ENCODE measurements at regions not wholly inside any gene's neighbourhood (a gene's known extent, or its start where the extent isn't known, plus 50 kb on each side); places are given as distances from the start of the nearest gene placed in this dataset.

DNA sequence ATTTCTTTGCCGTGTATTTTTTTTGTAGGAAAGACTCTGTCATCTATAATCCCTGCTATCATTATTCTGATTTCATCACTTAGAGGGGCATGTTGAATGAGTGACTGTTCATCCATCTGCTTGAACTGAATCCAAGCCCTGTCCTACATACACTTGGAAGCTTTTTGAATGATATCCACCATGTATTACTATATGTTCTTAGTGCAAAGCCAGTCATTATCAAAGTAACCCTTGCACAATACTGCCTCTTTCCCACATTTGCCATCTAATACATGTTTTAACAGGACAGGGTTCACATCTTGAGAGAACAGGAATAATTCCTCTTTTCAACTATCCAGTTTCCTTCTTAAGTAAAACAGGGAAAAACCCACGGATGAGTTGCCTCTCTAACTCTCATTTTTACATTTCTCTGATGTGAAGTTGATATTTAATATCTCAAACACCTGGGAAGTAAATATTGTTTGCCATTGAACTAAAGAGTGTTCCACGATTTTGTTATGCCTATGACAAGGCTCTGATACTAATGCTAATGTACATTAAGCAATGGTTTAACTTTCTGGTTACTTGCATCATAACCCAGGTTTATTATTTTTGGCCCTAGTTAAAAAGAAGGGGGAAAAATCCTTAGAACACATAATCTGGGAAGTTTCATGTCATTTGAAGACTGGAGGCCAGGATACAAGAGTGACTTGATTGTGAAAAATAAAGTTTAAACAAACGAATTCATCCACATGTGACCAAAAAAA is 103.7 kb upstream of the TARS1 start:
- no peak for DNase-seq

DNA sequence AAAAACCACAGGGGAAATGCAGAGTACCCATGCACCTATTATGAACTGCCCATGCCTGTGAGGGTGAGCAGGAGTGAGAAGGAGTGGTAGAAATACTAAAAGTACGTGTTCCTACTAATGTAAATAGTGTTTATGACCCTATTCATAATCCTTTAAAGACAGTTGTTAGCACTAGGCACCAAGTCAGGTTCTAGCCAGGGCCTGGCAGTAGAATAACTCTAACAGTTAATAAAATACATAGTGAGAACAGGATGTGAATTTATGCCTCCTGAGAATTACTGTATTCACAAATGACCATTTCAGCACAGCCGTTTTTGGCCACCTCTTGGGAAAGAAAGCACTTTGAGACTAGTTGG is 103.2 kb upstream of the TARS1 start:
- DNase-seq = no peak

DNA sequence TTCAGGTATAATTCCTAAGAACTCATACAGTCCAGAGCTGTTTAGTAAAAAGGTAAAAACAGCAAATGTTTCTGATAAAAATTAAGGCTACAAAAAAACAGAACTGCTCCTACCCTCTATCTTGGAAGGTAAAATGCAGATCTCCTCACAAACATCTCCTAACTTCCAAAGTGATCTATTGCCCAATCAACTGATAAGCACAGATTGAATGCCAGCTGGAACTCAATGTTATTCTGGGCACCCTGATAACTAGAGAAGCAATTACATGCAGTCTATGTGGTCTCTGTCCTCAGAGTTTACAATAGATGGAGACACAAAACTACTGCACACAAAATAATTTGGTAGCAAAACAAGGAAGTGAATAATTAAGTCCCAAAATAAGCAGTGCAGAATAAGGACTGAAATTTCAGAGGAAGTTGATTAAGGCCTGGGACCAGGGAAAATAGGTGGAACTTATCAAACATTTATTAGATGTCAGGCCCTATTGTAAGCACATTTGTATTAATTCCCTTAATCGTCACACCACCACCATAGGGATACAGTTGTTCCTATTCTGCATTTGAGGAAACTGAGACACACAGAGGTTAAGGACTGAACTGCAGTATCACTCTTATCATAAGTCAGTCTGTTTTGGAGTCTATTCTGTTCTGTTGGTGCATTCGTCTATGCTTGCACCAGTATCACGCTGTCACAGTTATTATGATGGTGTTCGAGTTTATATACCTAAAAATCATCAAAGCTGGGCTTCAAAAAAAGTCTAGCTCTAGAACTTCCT is 102.2 kb upstream of the TARS1 start:
- no peak for DNase-seq

DNA sequence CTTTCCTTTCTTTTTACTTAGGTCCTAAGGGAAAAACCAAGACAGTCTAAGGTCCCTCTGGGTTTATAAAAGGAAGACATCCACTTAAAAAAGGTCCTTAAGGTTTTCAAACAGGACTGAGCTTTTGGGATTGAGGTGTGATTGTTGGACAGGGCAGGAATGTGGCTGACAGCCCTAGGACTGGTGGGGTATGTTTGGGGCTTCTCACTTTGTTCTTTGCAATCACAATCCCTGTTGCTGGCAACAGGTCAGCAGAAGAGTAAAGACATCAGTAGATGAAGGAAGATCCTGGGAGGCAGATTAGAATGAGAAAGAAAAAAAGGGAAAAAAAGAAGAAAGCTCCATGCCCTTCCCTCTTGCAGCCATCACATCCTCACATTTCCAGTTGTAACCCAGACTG is 101.4 kb upstream of the TARS1 start:
- no peak for DNase-seq

DNA sequence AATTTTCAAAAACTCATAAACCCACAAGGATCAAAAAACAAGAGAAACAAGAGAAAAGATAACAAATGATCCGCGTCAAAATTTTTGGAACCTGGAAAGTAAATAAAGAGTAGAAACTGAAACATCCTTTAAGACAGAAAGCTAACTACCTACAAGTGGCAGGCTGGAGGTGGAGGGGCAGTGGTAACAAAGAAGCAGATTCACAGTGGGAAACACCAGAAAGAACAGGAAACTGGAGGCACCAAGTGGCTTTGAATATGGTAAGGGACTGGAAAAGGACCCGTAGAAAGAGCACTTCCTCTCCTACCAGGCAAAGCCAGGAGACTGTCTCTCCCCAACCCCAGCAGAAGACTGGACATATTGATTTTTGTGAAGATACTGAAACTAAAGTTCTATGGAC is 100.6 kb upstream of the TARS1 start:
- DNase-seq = no peak

DNA sequence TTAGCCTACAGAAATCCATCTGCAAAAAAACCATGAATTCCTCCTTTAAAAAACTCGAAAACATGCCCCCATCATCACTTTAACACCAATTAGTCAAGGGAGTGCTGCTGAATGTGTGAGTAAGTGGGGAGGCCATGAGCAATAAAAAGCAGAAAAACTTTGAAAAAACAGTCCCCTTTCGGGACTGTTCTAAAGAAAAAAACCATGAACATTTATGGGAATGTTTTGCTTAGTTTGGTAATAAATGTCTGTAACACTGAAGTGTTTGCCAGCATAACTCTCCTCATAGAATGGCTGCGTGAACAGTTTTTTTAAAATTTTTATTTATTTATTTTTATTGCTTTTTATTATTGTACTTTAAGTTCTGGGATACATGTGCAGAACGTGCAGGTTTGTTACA is 99.4 kb upstream of the TARS1 start:
- DNase-seq = no peak

DNA sequence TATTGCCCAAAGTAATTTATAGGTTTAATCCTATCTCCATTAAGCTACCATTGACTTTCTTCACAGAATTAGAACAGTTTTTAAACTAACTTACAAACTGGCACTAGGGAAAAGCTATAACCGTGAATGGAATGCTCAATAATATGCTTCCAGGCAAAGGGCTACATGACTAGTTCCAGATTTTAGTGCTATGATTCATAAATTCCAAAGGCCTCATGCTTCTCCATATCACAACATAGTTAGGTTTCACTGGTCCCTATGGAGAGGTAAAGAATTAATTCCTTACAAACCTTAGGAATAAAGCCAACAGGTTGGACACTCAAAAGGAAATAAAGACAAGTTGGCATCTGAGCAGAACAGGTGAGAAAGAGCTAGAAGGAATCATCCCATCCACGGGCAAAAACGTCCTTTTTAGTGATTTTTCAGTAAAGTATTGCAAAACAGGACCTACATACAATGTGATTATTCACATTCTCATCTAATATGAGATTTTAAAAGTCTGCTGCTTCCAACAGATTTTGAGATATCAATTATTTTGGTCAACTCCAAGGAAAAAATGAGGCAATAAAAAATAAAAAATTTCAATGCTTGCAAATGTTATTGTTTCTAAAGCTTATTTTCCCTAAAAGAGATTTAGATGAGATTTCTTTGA is 97.0 kb upstream of the TARS1 start:
- no peak for DNase-seq

DNA sequence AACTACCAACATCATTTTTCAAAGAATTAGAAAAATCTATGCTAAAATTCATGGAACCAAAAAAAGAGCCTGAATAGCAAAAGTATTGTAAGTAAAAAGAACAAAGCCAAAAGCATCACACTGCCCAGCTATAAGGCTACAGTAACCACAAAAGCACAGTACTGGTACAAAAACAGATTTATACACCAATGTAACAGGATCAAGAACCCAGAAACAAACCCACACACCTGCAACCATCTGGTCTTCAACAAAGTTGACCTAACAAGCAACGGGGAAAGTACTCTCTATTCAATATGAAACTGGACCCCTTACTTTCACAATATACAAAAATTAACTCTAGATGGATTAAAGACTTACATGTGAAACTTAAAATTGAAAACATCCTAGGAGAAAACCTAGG is 94.2 kb upstream of the TARS1 start:
- no peak for DNase-seq

DNA sequence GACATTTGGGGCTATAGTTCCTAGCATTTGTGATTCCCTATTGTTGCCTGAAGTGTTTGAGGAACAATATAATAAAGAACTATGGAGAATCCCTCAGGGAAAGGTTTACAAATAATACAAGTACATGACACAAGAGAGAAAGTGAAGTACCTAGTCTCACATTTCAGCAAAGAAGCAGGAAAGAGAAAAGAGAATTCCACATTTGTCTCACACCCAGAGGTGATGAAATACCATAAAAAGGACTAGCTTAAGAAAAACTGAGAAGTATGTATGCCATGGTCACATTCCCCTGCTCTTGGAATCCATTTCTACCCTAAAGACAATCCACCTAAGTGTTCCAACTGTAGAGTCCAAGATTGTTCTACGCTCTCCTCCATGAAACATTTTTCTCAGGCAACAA is 79.0 kb upstream of the TARS1 start:
- no peak for DNase-seq

DNA sequence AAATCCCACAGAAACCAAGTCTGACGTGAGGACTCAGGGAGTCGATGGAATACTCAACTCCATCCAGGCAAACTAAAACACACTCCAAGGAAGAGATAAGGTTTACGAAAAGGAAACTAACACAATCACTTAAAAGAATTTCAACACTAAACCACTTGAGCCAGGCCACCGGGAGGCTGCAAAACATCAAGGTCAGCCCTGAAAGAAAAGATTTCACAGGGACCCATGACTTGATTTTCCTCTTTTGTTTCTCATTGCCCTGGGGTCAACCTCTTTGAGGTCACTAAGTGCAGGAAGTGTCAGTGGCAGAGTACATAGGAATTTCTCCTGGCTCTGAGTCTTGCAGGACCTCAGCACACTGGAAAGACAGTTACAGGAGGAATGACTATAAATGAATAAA is 77.8 kb upstream of the TARS1 start:
- DNase-seq = no peak

DNA sequence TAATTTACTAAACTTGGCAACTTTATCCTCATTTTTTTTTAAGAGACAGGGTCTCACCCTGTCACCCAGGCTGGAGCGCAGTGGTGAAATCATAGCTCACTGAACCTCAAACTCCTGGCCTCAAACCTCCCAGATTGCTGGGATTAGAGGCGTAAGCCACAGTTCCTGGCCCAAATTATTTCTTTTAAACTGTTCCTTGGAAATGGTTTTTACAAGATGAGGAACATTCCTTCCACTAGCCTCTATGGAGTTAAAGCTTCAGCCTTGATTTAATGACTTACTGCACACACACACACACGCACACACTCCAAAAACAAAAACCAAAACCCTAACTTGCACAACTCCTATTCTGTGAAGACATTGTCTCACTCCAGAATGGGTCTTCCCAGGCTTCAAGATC is 77.2 kb upstream of the TARS1 start:
- no peak for DNase-seq

DNA sequence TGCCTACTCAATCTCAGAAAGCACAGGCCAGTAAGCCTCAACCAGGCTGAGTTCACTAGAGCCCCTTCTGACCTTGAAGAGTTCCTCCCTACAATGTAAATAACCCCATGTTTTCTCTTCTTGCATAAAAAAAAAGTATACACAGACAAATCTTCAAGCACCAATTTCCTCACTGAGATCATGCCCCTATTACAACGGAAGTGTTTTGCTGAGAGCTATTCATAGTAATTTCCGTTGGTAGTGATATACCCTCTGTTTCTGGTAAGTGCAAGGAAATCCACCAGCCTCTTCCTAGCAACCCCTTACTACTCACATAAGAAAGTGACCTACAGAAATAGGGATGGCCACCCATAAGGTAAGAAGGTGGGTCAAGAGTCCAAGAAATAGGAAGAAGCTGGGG is 76.4 kb upstream of the TARS1 start:
- DNase-seq = no peak

DNA sequence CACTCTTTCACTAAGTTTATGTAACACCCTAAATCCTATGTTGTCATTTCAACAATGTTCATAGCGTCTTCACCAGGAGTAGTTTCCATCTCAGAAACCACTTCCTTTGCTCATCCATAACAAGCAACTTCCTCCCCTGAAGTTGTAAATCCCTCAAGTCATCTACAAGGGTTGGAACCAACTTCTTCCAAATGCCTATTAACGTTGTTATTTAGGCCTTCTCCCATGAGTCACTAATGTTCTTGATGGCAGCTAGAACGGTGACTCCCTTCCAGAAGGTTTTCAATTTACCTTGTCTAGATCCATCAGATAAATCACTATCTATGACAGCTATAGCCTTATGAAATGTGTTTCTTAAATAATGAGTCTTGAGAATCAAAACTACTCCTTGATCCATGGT is 73.3 kb upstream of the TARS1 start:
- DNase-seq = no peak

DNA sequence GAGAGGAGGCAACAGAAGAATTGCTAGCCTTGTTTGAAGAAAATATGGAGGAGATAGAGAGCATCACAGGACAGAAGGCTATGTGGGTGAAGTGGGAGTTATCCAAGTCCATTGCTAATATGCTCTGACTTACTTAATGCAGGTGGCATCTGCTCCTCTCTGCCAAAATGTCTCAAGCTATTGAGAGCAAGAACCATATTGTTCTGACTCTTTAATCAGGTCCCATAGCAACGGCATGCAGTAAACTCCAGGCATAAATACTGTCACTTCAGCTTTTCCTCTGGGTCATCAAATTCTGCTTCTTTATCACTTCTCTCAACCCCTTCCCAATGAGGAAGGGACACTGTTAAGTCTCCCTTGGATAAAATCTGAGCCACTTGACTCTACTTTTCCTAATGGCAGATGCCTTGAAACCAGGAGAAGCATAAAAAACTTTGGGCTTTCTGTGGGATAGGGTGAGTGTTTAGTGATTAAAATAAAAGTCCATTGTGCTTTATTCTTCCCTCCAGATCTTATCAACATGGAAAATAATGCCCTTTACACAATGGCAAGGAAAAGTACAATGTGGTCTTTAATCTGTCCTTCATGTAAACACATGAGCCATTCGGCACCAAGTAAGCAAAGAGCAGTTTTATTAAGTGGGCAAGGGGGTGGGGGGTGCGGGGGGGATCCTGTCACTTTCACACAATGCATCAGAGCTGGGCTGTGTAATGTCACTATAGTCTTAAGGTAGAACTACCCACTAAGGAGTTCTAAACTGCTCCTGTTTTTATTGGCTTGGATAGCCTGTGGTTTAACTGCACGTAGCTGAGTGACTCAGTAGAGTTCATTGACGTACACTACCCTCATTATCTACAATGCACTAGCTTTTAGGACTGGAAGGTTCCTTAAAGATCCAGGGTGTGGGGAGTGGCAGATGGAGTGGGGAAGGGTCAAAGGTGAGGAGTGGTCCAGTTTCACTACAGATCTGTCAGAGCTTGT is 71.0 kb upstream of the TARS1 start:
- DNase-seq = no peak

DNA sequence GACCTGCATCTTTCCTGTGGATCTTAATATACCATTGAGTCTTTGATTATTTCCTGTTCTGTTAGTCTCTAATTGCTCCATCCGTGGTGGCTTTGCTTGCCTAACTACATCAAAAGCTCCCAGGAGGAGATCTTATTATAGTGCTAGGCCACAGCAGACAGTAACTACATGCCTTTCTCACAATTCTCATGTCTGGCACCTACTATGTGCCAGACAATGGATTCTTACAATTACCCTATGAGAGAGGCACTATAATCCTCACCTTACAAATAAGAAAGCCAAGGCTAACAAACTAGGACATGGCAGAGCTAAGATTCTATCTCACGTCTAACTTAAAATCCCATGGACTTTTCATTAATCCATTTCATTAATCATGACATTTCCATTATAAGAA is 70.3 kb upstream of the TARS1 start:
- no peak for DNase-seq

DNA sequence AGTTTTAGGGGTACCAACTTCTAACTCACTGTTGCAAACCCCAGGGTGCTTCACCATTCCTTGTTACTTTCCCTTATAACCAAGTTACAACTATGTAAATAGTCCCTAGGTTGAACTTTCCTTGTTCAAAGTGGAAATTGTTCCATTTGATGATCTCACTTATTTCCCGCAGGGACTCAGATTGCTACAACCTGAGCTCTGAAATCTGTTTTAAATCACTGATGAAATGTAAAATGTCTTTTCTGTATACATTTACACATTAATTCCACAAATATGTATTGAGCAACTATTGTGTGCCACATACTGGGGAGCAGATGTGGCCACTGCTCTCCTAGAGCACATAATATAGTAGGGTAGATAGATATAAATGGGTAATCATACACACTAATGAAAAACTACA is 69.1 kb upstream of the TARS1 start:
- DNase-seq = no peak

DNA sequence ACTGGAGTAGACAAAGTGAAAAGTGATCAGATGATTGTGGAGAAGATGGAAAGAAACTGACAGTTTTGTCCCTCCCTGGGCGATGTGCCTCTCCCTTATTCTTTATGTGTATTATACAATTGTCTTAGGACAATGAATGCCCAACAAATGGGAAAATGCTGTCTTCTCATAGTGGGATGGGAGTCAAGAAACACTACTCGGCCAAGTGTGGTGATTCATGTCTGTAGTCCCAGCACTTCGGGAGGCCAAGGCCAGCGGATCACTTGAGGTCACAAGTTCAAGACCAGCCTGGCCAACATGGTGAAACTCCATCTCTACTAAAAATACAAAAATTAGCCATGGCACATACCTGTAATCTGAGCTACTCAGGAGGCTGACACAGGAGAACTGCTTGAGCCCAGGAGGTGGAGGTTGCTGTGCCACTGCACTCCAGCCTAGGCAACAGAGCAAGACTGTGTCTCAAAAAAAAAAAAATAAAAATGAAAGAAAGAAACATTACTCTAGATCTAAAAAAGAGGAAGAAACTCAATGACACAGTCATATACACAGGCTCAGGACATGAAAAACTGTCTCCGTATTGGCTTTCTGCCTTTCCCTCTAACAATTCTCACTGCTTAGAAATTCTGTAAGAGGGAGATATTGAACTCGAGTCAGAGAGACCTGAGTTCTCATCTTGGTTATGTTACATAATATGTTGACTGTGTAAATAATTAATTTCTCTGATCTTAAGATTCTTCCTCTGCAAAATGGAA is 67.9 kb upstream of the TARS1 start:
- no peak for DNase-seq

DNA sequence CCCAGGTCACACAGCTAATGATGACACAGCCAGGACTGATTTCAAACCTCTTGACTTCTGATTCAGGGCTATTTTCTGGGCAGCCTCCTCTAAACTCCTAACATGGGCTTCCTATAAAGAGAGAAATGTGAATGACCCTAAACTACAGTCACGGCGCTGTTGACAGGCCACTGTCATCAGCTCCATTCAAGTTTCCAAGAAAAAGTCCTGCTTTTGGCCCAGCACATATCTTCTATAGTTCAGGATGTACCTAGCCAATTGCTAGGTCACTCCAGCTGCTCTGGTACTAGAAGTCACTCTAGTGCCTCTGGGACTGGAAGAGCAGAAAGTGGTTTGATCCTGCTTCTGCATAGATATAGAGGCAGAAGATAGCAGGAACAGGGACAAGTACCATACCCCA is 64.9 kb upstream of the TARS1 start:
- DNase-seq = no peak

DNA sequence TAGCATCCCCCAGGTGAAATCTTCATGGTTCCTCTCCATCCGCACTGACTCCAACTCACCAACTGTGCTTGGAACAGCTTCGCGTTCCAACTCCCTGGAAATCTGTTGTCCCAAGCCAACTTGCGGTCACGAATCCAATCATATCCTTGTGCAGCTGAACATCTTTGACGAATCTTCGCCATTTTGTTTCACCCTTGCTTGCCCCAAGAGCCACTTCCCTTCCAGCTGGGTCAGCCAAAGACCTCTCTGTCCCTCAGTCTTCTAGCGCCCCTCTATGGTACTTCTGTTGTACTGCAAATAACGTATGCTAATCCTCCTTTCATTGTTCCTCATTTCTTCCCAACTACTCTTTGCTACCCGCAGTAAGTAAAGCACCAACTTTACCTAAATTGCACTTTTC is 61.0 kb upstream of the TARS1 start:
- DNase-seq = no peak

DNA sequence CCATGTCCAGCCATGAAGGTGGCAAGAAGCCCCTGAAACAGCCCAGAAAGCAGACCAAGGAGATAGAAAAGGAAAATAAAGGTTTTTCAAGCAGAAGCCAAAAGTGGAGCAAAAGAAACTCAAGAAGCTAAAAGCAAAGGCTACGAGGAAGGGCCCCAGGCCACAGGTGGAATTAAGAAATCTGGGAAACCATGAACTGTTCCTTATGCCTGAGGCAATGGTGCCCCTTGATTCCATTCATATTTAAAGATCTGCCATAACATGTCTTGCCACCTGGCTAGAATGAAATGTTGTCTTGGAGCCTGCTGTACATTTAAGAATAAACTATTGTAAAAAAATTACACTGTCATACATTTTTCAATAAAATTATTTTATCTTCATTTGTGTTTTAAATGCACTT is 59.5 kb upstream of the TARS1 start:
- DNase-seq = no peak

All from CD4-positive, alpha-beta T cell treated with Interleukin-4 for 4 hours (primary cell).